Activated CD8-positive, alpha-beta T cell treated with anti-CD3 and anti-CD28 coated beads for 36 hours (primary cell): ENCODE measurements at regions not wholly inside any gene's neighbourhood (a gene's known extent, or its start where the extent isn't known, plus 50 kb on each side); places are given as distances from the start of the nearest gene placed in this dataset.

Experiments
- ATAC-seq: fragments of 200-7000 bp; cut with Tn5 transposase; one replicate; pipeline ENCODE4 v1.10.0; 2021; ENCODE audit warnings: mild to moderate bottlenecking, moderate library complexity
- CTCF ChIA-PET: fragments of 350-600 bp; sonication (Branson Sonifier 250); formaldehyde crosslinking; loops from one replicate; lab custom pipeline; 2021; ENCODE audit warnings: antibody characterized with exemption; lab: Charles Lee
- POLR2A ChIA-PET: fragments of 350-600 bp; sonication (Branson Sonifier 250); formaldehyde crosslinking; loops from one replicate; lab custom pipeline; 2021; ENCODE audit warnings: antibody characterized with exemption; lab: Charles Lee
- DNase-seq: peaks from one replicate; pipeline ENCODE4 v3.0.0-alpha.2; 2020
- H3K27ac Mint-ChIP-seq: one replicate; pipeline ENCODE4 v1.8.0; 2021; ENCODE audit warnings: mild to moderate bottlenecking, mixed read lengths
- H3K27me3 Mint-ChIP-seq: one replicate; pipeline ENCODE4 v1.8.0; 2021; ENCODE audit warnings: mixed read lengths
- H3K36me3 Mint-ChIP-seq: one replicate; pipeline ENCODE4 v1.8.0; 2021; ENCODE audit warnings: low read depth, mixed read lengths
- H3K4me1 Mint-ChIP-seq: one replicate; pipeline ENCODE4 v1.8.0; 2021; ENCODE audit warnings: low read depth, mixed read lengths
- H3K4me3 Mint-ChIP-seq: one replicate; pipeline ENCODE4 v1.8.0; 2021; ENCODE audit warnings: mild to moderate bottlenecking, moderate library complexity, mixed read lengths
- H3K9me3 Mint-ChIP-seq: one replicate; pipeline ENCODE4 v1.8.0; 2021; ENCODE audit warnings: mixed read lengths
- intact Hi-C: fragments of 100-400 bp; cut with micrococcal nuclease; formaldehyde crosslinking; loops from one replicate; pipeline ENCODE4 v1.10.0; 2022
- TF ChIP-seq, protein P1 (sequence below): fragments of 200-600 bp; IDR thresholded peaks from one replicate; pipeline ENCODE4 v1.8.0; 2022; ENCODE audit warnings: antibody characterized with exemption, mild to moderate bottlenecking

DNA sequence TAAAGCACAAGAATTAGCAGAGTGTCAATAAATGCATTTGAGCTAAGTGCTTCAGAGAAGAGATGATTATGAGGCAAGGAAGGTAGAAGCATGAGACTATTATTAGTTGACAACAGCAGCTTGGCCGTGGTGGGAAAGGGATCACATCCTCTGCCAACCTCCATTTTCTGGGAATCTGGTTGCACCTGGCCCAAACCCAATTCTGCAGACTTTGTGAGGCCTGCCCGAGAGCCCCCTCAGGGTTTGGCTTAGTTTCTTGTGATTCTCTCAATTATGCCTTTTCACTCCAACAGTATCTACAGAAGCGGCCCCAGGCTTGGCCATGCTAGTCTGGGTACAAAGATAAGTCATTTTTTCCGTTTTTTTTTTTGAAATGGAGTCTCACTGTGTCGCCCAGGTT, 111.0 kb upstream of the B3GAT2 start:
- Mint-ChIP-seq H3K4me1 (no peaks in the 10 kb centered on the region), H3K4me3 (no peak overlapping the region), H3K27ac (no peak overlapping the region), H3K27me3 (peaks cover 7% of the 10 kb centered on the region), H3K9me3 (no peaks in the 10 kb centered on the region), H3K36me3 (no peaks in the 10 kb centered on the region)
- DNase-seq, result no peak
- intact Hi-C loops, result no loop called here
- POLR2A ChIA-PET, result no interaction called here
- ATAC-seq, result no peak
- TF ChIP-seq, protein P1, sequence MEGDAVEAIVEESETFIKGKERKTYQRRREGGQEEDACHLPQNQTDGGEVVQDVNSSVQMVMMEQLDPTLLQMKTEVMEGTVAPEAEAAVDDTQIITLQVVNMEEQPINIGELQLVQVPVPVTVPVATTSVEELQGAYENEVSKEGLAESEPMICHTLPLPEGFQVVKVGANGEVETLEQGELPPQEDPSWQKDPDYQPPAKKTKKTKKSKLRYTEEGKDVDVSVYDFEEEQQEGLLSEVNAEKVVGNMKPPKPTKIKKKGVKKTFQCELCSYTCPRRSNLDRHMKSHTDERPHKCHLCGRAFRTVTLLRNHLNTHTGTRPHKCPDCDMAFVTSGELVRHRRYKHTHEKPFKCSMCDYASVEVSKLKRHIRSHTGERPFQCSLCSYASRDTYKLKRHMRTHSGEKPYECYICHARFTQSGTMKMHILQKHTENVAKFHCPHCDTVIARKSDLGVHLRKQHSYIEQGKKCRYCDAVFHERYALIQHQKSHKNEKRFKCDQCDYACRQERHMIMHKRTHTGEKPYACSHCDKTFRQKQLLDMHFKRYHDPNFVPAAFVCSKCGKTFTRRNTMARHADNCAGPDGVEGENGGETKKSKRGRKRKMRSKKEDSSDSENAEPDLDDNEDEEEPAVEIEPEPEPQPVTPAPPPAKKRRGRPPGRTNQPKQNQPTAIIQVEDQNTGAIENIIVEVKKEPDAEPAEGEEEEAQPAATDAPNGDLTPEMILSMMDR, result no peak
- CTCF ChIA-PET, result interaction anchor here (0.7 kb wide), 1 partner anchor 33 kb away, joined by 3 read pairs; no protein-coding TSS in a partner anchor

DNA sequence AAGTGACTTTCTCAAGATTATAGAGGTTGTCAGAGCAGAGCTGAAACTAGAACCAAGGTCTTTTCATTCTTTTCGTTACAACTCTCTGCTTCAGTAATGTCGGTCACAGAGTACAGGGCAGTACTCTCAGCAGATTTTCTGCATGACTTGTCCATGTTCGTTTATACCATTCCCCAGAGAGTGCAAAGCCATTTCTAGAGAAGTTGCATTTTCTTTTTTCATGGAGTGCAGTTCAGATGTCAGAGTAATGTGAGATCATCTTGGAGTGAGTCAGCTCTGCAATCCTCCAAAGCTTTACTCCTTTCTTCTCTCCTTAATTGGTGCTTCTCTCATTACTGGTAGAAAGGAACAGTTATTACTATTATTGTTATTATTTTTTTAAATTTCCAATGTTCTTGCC, 115.6 kb upstream of the B3GAT2 start:
- no peak for DNase-seq
- ChIA-PET POLR2A (no interaction called here), CTCF (no interaction called here)
- H3K9me3 Mint-ChIP-seq, result peaks cover 4% of the 10 kb centered on the region
- no peaks in the 10 kb centered on the region for H3K36me3 Mint-ChIP-seq
- ATAC-seq, result no peak
- H3K27me3 Mint-ChIP-seq, result peaks cover 7% of the 10 kb centered on the region
- intact Hi-C loops, result no loop called here
- H3K4me1 Mint-ChIP-seq, result no peaks in the 10 kb centered on the region
- H3K27ac Mint-ChIP-seq, result no peak overlapping the region
- no peak overlapping the region for H3K4me3 Mint-ChIP-seq
- TF ChIP-seq, protein P1, result no peak

DNA sequence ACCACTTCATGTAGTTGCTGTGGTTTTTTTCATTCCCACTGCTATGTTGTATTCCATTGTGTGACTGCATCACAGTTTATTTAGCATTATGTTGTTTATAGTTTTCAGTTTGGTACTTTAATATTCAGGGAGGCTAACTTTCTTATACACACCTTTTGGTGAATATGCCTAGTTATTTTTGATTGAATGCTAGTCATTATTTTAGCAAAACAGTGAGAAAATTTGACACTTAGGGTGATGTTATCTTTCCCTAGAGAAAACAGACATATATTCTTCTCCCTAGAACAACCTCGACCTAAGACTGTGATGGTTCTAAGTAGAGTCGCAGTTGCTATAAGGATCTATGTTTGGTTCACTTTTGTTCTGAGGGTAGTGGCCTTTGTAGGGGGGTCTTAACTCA, 120.8 kb upstream of the B3GAT2 start:
- CTCF ChIA-PET, result no interaction called here
- TF ChIP-seq, protein P1, result no peak

DNA sequence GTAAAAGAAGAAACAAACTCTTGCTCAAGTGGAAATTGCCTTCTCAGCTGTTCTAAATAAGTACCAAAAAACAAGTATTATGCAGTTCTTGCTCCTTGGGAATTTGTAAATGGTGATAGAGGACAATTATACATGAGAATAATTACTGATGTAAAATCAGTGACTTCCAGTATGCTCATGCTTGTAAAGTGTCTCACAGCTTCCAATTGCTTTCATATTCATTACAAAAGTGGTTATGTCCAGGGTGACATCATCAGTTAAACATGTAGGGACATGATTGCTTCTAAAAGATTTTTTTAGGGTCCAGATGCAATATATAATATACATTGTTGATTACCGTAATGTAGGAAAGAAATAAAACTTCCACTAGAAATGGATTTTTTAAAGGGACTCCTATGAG, 122.8 kb upstream of the B3GAT2 start:
- no peak overlapping the region for H3K27ac Mint-ChIP-seq
- ChIA-PET POLR2A (no interaction called here), CTCF (no interaction called here)
- no peaks in the 10 kb centered on the region for H3K4me1 Mint-ChIP-seq
- DNase-seq (no peak), ATAC-seq (no peak)
- H3K9me3 Mint-ChIP-seq, result peaks cover 13% of the 10 kb centered on the region
- peaks cover 5% of the 10 kb centered on the region for H3K27me3 Mint-ChIP-seq
- intact Hi-C loops, result no loop called here
- H3K36me3 Mint-ChIP-seq, result no peaks in the 10 kb centered on the region
- TF ChIP-seq, protein P1, result no peak
- H3K4me3 Mint-ChIP-seq, result no peak overlapping the region

More for the DNA sequence above, 120.8 kb upstream of the B3GAT2 start:
- intact Hi-C loops, result no loop called here
- Mint-ChIP-seq H3K4me1 (no peaks in the 10 kb centered on the region), H3K27me3 (peaks cover 7% of the 10 kb centered on the region), H3K36me3 (no peaks in the 10 kb centered on the region), H3K9me3 (peaks cover 15% of the 10 kb centered on the region), H3K4me3 (no peak overlapping the region), H3K27ac (no peak overlapping the region)
- DNase-seq, result no peak
- no peak for ATAC-seq
- POLR2A ChIA-PET, result no interaction called here

DNA sequence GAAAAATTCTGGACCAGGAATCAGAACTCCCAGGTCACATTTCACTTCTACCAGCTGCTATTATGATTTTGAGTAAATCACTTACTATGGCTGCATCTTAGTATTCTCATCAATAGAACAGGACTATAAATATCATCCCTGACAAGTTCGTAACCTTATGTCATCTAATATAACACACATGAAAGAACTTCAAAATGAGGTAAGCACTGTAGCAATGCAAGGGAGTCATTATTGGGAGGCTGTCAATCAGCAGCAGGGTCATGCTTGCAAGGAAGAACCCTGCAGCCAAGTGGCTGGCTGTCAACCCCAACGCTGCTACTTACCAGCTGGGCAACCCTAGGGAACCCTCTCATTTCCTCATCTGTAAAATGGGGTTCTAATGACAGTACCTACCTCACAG, 123.3 kb upstream of the B3GAT2 start:
- no peak overlapping the region for H3K27ac Mint-ChIP-seq

More for the DNA sequence above, 123.3 kb upstream of the B3GAT2 start:
- ATAC-seq (no peak), DNase-seq (no peak)
- CTCF ChIA-PET, result no interaction called here
- Mint-ChIP-seq H3K9me3 (peaks cover 13% of the 10 kb centered on the region), H3K4me3 (no peak overlapping the region), H3K27me3 (peaks cover 6% of the 10 kb centered on the region), H3K4me1 (no peaks in the 10 kb centered on the region), H3K36me3 (no peaks in the 10 kb centered on the region)
- POLR2A ChIA-PET, result no interaction called here
- TF ChIP-seq, protein P1, result no peak
- intact Hi-C loops, result no loop called here
